ENCODE measurements at regions not wholly inside any gene's neighbourhood (a gene's known extent, or its start where the extent isn't known, plus 50 kb on each side); places are given as distances from the start of the nearest gene placed in this dataset.
"Not testable (repeated sequence)": the region's sequence is repeated elsewhere in the genome, so short reads cannot be mapped to it uniquely, and the experiment has no call there.

GRCh38 chr1:55430206-55430605 lies 215.0 kb upstream of the USP24 start:
- TF ChIP-seq CTCF (IDR thresholded peaks at IDR 0.05); ZFX (IDR thresholded peaks at IDR 0.05; ENCODE audit: borderline replicate concordance): not testable (repeated sequence)

Data from 22Rv1 (cell line).